ENCODE measurements at regions not wholly inside any gene's neighbourhood (a gene's known extent, or its start where the extent isn't known, plus 50 kb on each side); places are given as distances from the start of the nearest gene placed in this dataset.
A peak's percentile ranks its signal among the peaks of the same experiment; 100 is the strongest.

DNA sequence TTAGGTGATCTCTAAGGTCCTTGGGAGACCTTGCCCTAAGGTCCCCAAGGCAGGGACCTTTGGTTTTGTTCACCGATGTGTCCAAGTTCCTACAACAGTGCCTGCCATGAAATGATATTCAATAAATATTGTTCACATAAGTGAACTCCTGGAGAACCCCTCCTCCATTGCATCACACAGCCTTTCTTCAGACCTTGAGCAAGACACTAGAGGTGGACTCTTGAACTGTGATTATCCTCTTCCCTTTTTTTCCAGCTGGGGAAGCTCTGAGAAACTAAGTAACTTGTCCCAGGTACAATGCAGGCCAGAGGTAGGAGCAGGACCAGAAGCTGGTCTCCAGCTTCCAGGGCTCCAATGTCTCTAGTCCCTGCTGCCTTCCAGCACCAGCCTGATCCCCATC is 76.6 kb upstream of the LMO1 start:
- DNase-seq = no peak

DNA sequence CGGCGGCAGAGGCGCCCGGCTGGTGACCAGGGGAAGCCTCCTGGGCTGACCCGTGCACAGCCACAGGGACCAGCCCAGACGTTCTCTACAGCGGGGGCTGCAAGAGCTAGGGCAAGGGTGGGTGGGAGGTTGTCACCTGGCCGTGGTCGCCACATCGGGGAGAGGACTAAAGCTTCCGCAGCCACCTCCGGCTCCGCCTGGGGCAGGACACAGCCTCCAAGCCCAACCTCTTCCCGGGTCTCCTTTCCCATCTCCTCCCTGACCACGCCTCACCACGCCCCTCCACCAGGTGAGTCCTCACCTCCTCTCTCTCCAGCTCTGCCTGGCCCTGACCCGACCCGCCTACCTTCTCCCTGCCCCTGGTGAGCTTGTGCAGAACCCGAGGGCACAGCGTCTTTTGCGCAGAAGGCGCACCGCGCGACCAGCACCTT is 75.9 kb upstream of the LMO1 start:
- no peak for DNase-seq

DNA sequence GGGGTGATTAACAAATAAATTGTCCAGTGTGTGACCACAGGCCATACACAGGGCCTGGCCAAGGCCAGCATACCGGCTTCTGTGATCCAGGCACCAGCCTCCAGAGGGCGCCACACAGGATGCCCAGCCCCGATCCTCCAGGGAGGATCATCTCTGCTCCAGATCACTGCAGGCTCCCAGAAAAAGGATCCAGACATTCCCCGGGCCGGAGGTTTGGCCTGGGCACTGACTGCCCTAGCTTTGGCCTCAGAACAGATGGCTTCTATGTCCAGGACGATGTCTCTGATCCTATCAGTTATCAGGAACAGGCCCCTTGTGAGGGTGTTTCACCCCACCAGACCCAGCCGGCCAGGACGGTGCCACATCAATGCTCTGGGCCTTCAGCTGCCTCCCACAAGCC is 74.5 kb upstream of the LMO1 start:
- DNase-seq = peak; percentile 11

DNA sequence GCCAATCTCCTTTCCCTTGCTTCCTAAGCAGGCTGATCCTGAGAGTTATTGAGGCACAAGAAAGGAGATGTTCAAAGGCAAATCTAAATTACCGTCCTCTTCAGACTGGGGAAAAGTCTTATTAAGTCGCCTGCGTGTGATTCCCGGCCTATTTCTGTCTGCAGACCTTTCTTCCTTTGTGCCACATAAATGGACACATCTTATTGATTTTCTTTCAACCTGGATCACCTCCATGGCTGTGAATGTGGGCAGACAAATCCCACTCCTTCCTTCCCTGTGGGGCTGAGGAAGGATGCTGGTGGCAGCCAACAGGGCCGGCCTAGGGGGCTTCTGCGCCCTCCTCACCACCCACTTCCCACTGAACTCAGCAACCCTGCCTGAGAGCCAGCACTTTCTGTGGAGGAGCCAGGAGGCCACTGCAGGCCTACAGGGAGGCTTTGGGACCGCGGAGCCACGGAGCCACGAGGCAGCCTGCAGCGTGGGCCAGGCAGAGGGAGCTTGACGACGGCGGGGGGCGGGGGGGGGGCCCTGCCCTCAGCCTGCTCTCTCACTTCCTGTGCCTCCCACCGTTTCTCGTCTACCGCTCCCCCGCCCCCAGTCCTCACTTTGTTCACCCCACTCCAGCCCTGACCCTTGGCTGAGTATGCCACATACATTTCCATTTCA is 73.6 kb upstream of the LMO1 start:
- no peak for DNase-seq

DNA sequence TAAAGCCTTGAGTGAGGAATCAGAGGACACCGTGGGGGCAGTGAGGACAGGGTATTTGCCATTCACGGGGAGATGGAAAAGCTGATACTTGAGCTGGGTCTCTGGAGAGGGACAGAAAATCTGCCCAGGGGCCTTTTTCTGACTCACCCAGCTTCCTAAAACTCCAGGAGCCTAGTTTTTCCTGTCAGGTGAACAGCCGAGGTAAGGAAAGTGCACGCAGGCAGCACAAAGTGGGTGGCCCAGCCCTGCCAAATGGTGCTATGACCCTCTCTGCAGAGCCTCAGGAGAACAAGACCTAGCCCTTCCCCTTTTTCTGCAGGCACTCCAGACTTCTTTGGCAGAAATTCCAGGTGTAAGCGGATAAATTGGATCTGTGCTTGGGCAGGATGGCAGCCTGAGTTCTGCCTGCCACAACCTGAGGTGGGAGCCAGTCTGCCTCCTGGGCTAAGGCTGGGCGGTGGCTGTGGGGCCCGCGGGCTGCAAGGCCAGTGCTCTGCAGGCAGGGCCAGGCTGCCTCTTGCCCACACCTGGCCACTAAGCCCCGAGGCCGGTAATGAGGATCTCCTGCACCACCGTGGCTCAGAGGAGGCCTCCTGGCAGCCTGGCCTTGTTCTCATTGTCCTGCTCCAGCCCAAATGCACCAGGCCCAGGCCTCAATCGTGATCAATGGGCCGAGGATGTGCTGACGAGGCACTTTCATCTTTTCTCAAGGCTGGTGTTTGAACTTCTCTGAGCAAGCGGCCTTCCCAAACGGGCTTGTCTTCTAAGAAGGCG is 72.9 kb upstream of the LMO1 start:
- DNase-seq = no peak

DNA sequence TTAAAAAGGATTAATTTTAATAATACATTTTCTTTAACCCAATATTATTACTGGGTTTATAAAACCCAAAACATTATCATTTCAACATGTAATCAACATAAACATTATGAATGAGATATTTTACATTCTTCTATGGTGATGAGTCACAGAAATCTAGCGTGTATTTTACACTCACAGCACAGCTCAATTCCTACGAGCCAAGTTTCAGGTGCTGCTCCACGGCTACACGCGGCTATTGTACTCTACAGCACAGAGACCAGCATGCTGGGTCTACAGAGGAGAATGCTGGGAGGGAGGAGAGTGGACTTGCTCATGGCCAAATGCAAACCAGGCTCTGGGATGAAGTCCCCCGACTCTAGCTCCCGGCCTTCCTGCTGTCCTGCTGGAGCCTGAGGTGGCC is 72.0 kb upstream of the LMO1 start:
- no peak for DNase-seq

DNA sequence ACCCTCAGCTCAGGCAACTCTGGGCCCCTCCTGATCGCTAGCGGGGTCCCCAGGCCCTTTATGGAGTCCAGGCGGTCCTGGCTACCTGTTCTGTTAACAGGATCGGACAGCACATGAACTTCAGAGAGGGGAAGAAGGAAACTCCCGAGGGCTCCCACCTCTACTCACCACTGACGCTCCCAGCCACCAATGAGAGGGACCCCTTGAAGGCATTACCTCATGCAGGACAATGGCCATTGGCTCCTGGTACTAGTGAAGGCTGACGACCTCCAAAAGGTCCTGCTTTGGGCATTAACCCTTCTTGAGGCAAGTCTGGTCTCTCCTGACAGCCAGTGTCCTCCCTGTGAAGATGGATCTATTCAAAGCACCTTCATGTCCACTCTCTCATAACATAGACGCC is 71.5 kb upstream of the LMO1 start:
- no peak for DNase-seq

DNA sequence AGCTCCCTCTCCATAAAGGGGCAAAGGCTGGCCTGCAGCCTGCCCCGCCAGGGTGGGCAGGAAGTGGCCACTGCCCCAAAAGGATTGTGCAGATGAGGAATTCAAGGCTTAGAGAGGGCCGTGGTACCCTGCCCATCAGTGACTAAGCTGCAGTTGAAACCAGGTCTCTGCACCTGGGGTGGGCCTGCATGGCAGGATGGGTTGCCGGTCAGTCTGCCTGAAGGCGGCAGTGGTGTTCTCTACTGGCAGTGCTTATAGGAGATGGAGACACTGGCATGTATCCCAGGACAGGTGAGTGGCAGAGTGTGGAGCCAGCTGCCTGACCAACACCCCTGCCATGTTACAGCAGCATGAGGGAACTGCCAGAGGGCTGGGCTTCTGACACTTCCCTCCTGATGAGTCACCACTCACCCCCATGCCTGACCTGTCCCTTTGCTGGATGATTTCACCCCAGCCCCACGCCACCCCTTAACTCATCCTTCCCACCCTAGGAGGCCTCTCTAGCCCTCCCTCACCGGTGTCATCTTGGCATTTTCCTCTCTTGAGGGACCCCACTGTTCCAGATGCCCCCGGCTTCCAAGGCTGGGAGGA is 70.2 kb upstream of the LMO1 start:
- DNase-seq = no peak

DNA sequence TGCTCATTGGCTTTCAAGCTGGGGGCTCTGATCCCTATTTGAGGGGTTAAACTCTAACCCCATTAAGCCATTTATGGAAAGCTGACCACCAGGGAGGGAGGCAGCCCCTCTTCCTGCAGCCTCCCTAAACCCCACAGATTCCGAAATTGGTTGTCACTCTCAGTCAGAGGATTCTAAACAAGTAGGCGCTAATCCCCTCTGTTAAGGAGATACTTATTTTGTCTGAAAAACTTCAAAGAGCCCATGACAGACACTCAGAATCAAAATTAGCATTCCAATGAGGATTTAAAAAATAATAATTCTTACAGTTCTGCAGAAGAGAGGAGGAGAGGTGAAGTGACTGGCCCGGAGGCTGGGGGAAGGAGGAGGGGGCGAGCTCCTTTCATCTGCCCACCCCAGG is 69.7 kb upstream of the LMO1 start:
- no peak for DNase-seq

DNA sequence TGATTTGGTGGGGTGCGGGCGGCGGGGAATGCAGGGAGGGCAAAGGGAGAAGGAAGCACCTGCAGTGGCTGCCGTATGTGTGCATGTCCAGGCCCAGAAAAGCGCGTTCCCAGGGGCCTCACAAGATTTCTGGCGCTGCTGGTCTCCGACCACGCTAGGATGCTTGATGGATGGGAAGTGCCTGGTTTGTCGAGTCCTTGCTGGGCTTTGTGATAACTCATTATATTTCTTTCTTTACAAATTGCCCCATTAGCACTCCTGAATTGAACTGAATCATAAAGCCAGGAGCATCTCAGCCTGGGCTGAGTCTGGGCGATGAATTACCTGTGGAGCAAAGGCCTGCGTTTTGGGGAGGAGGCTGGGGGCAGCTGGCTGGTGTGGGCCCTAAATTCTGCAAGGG is 69.2 kb upstream of the LMO1 start:
- DNase-seq = no peak

DNA sequence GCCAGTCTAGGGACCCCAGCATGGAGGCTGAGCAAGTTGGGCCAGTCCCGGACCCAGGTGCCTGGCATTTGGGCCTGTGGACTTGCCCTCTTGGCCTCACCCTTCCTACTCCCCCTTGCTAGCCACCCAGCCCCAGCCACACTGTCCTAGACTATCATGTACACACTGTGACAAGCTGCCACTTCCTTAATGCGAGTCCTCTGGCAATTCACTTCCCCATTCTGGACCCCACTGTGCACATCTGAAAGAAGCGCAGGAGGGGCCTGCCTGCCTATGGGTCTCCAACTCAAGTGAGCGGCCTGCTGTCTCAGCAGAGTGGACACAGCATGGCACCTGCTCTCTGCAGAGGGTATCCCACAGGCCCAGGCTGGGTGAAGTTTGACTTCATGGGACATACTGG is 68.5 kb upstream of the LMO1 start:
- DNase-seq = no peak

DNA sequence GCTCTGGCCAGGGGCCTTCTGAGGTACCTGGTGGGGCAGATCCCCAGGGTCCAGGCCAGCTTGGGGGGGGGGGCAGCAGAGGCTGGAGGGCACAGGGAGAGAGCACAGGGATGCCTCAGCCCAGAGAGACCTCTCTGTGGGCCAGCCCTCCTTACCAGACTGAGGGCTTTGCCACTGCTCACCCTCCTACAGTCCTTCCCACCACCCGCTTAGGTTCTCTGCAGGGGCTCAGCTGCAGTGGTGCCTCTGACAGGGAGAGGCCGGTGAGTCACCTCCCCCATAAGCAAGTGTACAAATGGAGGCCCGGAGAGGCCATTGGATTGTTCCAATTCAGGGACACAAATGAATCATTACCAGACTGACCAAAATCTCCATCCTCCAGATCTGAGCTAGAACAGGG is 68.1 kb upstream of the LMO1 start:
- no peak for DNase-seq

DNA sequence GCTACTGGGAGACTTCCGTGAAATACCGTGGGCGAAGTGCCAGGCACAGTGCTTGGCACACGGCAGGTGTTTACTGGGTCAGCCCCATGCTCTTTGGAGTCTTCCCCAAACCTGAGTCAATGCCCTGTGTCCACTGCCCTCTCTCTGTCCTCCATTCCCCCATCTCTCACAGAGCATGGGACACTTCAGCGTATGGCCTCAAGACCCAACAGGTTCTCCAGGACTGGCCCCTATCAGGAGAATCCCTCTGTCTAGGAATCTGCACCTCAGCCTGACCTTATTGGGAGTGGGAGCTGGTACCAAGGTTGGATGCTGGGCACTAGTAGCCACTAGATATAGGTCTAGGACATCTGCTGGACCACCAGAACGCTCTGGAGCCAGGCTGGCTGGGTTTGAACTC is 67.2 kb upstream of the LMO1 start:
- DNase-seq = no peak

DNA sequence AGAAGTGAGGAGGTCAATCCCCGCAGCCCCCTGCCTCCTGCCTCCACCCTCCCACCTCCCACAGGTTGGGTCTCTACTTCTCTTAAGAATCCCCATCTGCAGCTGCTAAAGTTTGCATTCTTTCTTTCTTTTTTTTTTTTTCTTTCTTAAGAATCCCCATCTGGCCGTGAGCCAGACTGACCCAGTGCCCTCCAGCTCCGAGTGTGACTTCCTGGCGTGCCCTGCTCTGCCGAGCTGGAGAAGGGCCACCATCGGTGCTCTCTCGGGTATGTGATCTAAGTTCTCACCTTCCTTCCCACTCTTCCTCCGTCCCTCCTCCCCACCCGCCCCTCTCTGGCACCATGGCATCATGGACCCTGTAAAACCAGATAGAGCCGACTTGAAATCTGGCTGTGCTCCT is 66.7 kb upstream of the LMO1 start:
- no peak for DNase-seq

DNA sequence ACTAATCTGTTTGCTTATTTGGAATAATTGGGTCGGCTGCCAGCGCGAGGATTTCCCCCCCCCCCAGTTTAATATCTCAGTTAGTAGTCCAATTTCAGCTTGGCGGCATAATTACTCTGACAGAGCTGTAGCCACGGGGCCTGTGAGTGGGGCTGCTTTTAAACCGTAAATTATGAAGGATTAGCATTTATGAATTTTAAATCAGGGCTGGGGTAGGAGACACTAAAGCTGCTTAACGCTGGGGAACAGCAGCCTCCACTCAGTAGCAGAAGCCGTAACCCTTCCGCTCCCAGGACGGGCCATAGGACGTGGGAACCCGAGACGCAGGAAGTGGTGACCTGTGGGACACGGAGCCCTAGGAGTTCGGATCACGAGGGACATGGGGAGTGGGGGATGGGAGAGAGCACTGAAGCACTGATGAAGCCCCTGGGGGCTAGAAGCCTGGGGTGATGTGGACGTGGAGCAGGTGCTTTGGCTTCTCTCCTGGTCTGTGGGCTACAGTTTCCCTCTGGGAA is 66.2 kb upstream of the LMO1 start:
- no peak for DNase-seq

DNA sequence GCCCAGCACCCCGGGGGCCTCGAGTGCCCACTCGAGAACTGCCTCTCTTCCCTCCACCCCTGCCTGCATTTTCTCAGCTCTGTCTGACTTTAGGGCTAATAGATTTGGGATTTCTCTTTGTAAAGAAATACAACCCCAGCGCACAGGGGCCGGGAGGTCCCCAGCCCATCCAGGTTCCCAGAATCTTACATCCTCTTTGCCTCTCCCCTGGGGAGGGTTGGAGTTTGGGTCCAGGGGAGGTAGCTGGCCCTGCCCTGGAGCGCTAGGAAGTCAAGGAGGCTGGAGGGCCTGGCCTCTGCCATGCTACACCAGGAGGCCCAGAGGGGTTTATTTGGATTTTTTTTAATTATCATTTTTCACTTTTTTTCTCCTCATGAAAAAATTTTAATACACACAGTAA is 65.7 kb upstream of the LMO1 start:
- DNase-seq = no peak

DNA sequence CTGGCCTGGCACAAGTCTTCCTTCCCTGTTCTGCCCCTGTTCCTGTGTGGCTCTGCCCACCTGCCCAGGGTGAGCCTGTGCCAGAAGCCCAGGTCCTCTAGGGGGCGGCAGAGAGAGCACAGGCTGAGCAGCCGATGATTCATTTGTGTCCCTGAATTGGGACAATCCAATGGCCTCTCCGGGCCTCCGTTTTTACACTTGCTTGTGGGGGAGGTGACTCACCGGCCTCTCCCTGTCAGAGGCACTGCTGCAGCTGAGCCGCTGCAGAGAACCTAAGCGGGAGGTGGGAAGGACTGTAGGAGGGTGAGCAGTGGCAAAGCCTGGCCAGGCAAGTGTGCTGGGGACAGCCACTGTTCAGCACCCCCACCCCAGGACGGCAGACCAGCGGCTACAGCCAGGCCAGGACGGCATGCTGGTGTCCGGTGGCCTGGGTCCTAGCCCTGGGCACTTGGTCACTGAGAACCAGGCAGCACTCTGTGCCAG is 65.2 kb upstream of the LMO1 start:
- peak; percentile 77 for DNase-seq

DNA sequence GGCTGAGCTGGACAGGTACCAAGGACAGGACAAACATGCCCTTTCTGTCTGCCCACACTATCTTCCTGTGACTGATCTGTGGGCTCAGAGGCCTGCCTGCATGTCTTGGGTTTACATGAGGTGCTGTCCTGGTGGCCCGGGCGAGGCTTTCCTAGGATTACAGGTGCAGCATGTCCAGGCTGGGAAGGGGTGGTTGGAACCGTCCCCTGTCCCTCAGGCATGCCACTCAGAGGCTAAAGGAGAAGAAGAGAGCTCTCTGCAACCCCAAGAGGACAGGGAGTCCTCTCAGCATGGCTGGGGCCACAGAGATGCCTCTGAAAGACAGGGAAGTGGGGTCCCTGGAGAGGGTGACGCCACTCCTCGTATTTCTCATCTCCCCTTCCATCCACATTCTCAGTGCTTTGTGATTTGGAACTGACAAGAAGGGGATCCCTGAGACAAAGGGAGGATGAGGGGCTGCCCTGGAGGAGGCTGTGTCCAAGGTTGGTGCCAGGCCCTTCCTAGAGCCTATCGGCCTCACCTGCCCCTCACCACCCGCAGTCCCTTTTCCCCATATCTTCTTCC is 64.6 kb upstream of the LMO1 start:
- DNase-seq = no peak

DNA sequence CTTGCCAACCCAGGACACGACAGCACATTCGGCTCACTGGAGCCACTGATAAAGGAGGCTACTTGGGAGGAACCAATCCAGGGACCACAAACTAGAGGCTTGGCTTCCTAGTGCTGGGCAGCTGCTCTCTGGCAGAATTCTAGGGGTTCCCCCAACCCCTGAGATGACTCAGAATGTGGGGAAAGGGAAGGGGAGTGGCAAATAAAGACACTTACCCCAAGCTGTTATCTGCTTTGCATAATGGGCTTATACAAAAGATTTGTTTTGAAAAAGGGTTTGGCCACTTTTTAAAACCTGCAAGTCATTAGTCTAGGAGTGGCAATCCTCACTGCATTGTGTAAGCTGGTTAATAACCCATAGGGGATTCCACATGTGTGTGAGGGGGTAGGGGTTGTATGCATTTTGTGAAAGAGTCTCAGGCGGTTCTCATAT is 64.1 kb upstream of the LMO1 start:
- DNase-seq = no peak

DNA sequence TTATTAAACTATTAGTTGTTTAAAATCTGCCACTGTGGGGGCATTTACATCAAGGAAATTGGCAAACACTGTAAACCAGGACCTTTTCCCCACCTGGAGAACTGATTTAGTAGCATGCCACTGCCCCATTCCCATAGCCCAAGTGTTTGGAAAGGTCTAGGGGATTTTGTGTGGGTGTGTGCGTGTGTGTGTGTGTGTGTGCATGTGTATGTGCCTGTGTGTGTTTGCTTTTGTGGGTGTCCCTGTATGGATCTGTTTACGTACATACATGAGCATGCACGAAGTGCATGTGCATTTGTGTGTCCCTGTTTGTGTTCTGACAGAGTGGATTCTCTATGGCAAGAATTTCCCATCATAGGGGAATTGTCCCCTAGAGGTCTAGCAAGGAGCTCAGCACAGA is 62.7 kb upstream of the LMO1 start:
- no peak for DNase-seq

DNA sequence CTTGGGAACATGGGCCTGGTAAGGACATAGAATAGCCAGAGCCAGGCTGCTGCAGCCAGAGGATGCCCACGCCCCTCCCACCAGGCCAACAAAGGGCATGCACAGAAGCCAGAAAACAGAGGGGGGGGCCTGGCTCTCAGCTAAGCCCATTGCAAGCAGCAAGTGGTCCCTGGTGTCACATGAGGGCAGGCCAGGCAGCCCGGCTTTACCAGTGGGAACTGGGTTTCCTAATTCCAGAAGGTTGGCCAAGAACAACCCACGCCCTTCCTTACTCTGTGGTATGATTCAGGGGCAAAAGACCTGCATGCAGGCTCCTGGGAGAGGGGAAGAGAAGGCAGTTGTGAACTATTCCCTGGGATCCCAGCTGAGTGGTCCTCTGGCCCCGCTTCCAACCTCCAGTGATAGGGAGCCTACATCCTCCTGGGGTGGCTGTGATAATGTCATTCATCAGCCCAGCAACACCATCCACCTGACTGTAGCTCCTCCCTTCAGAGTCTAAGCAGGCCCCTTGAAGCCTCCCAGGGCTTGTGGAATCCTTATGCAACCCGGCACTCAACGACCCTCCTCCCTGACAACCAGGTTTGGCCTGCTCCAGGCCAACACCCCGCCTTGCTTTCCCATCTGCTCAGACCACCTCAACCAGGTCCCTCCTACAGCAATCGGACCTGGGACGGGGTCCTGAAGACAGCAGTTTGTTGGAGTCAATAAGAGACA is 62.1 kb upstream of the LMO1 start:
- DNase-seq = no peak

DNA sequence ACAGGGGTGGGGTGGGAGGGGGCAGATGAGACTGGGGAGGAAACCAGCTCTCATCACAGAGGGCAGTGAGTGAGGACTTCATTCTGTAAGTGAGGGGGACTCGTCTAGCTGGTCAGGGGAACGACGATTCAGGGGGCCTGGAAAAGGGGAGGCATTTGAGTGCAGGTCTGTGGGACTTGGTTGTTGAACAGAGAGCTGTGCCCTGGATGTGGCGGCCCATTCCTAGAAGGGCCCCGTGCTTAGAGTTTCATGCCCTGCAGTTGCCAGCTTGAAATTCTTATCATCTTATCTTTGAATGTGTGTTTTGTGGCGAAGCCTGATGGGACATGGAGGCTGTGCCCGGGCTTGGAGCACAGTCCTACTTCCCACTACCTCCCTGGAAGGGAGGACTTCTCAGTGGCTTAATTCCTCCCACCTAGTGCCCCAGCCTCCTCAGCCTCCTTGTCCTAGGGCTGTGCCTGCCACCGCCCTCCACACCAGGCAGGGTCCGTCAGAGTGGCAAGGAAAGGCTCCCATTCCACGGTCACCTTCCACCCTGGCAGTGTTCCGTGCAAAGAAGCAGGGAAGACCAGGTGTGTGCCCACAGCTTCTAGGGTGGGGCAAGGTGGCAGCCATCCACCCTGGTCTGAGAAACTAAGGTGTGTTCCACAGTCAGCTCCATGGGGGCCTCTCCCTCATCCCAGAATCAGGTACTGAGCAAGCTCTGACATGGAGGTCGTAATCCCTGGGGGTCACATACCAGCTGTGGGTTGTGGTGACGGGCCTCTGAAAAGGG is 59.7 kb upstream of the LMO1 start:
- DNase-seq = no peak

All from NCI-H774 (cell line).